Testis (tissue), 2 donors: ENCODE measurements at regions not wholly inside any gene's neighbourhood (a gene's known extent, or its start where the extent isn't known, plus 50 kb on each side); places are given as distances from the start of the nearest gene placed in this dataset.
"Not testable (repeated sequence)": the region's sequence is repeated elsewhere in the genome, so short reads cannot be mapped to it uniquely, and the experiment has no call there.

Source experiments
- DNase-seq: peaks from one replicate; pipeline ENCODE4 v3.0.0-alpha.2; 2019
- H3K27ac ChIP-seq, 2 donors: fragments of 200-600 bp; sonication (generic); one replicate each; pipeline ENCODE4 v1.5.1; 2019
- H3K27me3 ChIP-seq: fragments of 200-600 bp; sonication (generic); one replicate; pipeline ENCODE4 v1.5.1; 2019
- H3K36me3 ChIP-seq: fragments of 200-600 bp; sonication (generic); one replicate; pipeline ENCODE4 v1.5.1; 2017; ENCODE audit warnings: low read depth; ENCODE audit errors: missing control alignments
- H3K4me1 ChIP-seq: fragments of 200-600 bp; sonication (generic); one replicate; pipeline ENCODE4 v1.5.1; 2019
- H3K4me3 ChIP-seq, 2 donors: fragments of 200-600 bp; sonication (generic); one replicate each; pipeline ENCODE4 v1.5.1; 2017 to 2019
- H3K9me3 ChIP-seq: fragments of 200-600 bp; sonication (generic); one replicate; pipeline ENCODE4 v1.5.1; 2017
- CTCF ChIP-seq, 3 experiments: fragments of 450-650 bp in 2 of 3; fragments of 200-600 bp in 1 of 3; sonication (generic) in 1 of 3; IDR thresholded peaks; one replicate each; pipeline ENCODE4 v1.5.1; 2016 to 2019; ENCODE audit warnings: antibody characterized with exemption in 3 of 3, mild to moderate bottlenecking in 2 of 3, moderate library complexity in 1 of 3
- POLR2A ChIP-seq: fragments of 450-650 bp; IDR thresholded peaks from one replicate; pipeline ENCODE4 v1.6.1; 2017; ENCODE audit warnings: antibody characterized with exemption, mild to moderate bottlenecking, moderate library complexity
- WGBS, 2 donors: methylation state at CpG; one replicate each; pipeline ENCODE4 v1.1.5; 2018; 5-methylcytosine and 5-hydroxymethylcytosine counted together
- intact Hi-C: fragments of 100-400 bp; cut with DNase I; formaldehyde crosslinking; loops from one replicate; pipeline ENCODE4 v1.15.1; 2023; ENCODE audit warnings: low total_unique reads

- Histone ChIP-seq H3K4me1 (no peaks in the 10 kb centered on the region), H3K9me3 (no peaks in the 10 kb centered on the region), H3K36me3 (no peaks in the 10 kb centered on the region), H3K27me3 (no peaks in the 10 kb centered on the region), H3K4me3 (no peak overlapping the region), H3K27ac (no peak overlapping the region)
- TF ChIP-seq POLR2A (no peak), CTCF (IDR thresholded peaks at IDR 0.05) (no peak)
- WGBS, 2 donors: 100% methylated on average over 1 of the region's 1 CpG
- intact Hi-C loops: no loop called here
- DNase-seq: no peak
Measured at GRCh38 chr6:17218749-17219093, 62.4 kb upstream of the RBM24 start.

- TF ChIP-seq CTCF (IDR thresholded peaks at IDR 0.05): no peak
- TF ChIP-seq POLR2A: no peak
- Histone ChIP-seq H3K27ac (no peak overlapping the region), H3K36me3 (no peaks in the 10 kb centered on the region), H3K27me3 (no peaks in the 10 kb centered on the region), H3K9me3 (no peaks in the 10 kb centered on the region), H3K4me1 (no peaks in the 10 kb centered on the region), H3K4me3 (no peak overlapping the region)
- intact Hi-C loops: no loop called here
- WGBS, 2 donors: 82 to 84% methylated on average over 5 of the region's 5 CpGs
- DNase-seq: no peak
Measured at GRCh38 chr6:17219098-17219497, 62.1 kb upstream of the RBM24 start.

- no peaks in the 10 kb centered on the region for H3K9me3 ChIP-seq
- no peaks in the 10 kb centered on the region for H3K36me3 ChIP-seq
- H3K27me3 ChIP-seq: no peaks in the 10 kb centered on the region
- 69 to 76% methylated on average over 12 of the region's 12 CpGs for WGBS, 2 donors
- no peaks in the 10 kb centered on the region for H3K4me1 ChIP-seq
- no peak overlapping the region for H3K4me3 ChIP-seq
- TF ChIP-seq POLR2A (no peak), CTCF (IDR thresholded peaks at IDR 0.05) (no peak)
- no peak overlapping the region for H3K27ac ChIP-seq
- intact Hi-C loops: no loop called here
- DNase-seq: no peak
Measured at GRCh38 chr6:17220040-17220910, 60.9 kb upstream of the RBM24 start.

DNA sequence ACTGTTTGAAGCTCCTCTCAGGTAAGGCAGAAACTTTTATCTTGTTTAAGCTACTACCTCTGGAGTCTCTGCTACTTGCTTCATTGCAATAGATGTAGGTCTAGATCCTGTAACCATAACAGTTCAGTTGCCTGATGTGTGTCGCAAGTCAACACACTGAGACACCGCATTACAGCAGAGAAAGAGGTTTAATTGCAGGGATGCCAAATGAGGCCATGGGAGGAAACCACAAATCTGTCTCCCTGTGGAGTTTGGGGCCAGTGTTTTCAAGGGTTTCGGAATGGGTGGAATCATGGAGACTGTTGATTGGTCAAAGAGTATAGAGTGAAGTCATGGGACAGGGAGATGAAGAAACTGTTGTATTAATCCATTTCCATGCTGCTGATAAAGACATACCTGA is 57.1 kb upstream of the RBM24 start:
- 96 to 98% methylated on average over 3 of the region's 3 CpGs for WGBS, 2 donors
- TF ChIP-seq CTCF (IDR thresholded peaks at IDR 0.05): no peak
- no peak for TF ChIP-seq POLR2A
- H3K4me1 ChIP-seq: no peaks in the 10 kb centered on the region
- no peaks in the 10 kb centered on the region for H3K36me3 ChIP-seq
- no peaks in the 10 kb centered on the region for H3K9me3 ChIP-seq
- intact Hi-C loops: no loop called here
- DNase-seq: no peak
- no peaks in the 10 kb centered on the region for H3K27me3 ChIP-seq
- H3K4me3 ChIP-seq: no peak overlapping the region
- no peak overlapping the region for H3K27ac ChIP-seq

DNA sequence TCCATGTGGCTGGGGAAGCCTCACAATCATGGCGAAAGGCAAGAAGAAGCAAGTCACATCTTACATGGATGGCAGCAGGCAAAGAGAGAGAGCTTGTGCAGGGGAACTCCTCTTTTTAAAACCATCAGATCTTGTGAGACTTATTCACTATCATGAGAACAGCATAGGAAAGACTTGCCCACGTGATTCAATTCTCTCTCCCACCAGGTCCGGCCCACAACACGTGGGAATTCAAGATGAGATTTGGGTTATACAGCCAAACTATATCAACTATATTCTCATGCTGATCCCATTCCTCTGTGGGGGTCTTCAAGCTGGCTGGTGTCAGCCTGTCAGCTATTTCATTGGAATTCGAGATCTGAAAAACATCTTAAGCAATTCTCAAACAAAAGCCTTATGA is 56.7 kb upstream of the RBM24 start:
- H3K4me1 ChIP-seq, DNase-seq, intact Hi-C loops, H3K27ac ChIP-seq, H3K27me3 ChIP-seq, H3K9me3 ChIP-seq, H3K36me3 ChIP-seq, H3K4me3 ChIP-seq: not testable (repeated sequence)
- 88 to 89% methylated on average over 5 of the region's 5 CpGs for WGBS, 2 donors
